Stimulated activated naive CD8-positive, alpha-beta T cell treated with anti-CD3 and anti-CD28 coated beads, Interleukin-15, Interleukin-2, amounts not matched to agents 100 ng/mL and 50 ng/mL, for 24 hours (primary cell): ENCODE measurements at regions not wholly inside any gene's neighbourhood (a gene's known extent, or its start where the extent isn't known, plus 50 kb on each side); places are given as distances from the start of the nearest gene placed in this dataset.

Source experiments
- H3K27ac Mint-ChIP-seq: one replicate; pipeline ENCODE4 v1.8.0; 2021; ENCODE audit warnings: mild to moderate bottlenecking, mixed read lengths
- H3K27me3 Mint-ChIP-seq: one replicate; pipeline ENCODE4 v1.8.0; 2021; ENCODE audit warnings: mixed read lengths
- H3K36me3 Mint-ChIP-seq: one replicate; pipeline ENCODE4 v1.8.0; 2021; ENCODE audit warnings: low read depth, mixed read lengths
- H3K4me1 Mint-ChIP-seq: one replicate; pipeline ENCODE4 v1.8.0; 2021; ENCODE audit warnings: low read depth, mixed read lengths
- H3K4me3 Mint-ChIP-seq: one replicate; pipeline ENCODE4 v1.8.0; 2021; ENCODE audit warnings: mild to moderate bottlenecking, mixed read lengths
- H3K9me3 Mint-ChIP-seq: one replicate; pipeline ENCODE4 v1.8.0; 2021; ENCODE audit warnings: mixed read lengths

DNA sequence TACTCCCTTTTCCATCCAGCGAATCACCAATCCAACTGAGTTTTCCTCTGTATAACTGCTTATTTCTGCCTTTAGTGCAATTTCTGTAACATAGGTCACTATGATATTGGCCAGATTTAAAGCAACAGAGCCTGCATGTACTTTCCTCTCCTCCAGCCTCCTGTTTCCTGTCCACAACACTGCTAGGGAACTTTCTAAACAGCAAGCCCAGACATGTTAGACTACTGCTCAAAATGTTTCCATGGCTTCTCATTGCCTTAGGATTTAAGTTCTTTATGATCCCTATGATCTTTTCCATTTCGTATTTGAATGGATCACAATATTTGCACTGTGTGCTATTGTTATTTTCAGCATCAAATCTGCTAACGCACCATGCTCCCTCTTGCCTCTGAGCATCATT, 481.7 kb upstream of the SLC10A2 start:
- Mint-ChIP-seq H3K4me3 (no peak overlapping the region), H3K4me1 (no peaks in the 10 kb centered on the region), H3K27ac (no peak overlapping the region), H3K9me3 (peaks cover 30% of the 10 kb centered on the region), H3K36me3 (no peaks in the 10 kb centered on the region), H3K27me3 (no peaks in the 10 kb centered on the region)

DNA sequence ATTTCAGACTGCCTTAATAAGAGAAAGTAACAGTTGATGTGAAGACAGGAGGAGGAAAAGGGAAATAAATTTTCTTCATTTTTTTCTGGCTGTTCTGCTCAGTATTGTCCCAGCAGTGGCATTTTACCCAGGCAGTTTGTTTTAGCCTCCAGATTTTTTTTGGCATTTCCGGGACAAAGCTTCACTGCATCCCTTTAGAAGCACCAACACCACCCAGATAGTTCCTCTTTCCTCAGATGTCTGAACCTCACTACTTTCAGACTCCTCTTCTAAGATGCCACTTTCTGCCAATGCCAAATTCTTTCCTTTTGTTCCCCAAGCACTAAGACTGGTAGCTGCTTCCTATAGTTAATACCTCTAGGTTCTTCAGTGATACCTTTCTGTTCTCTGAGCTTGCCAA, 480.1 kb upstream of the SLC10A2 start:
- Mint-ChIP-seq H3K27me3 (no peaks in the 10 kb centered on the region), H3K36me3 (no peaks in the 10 kb centered on the region), H3K4me3 (no peak overlapping the region), H3K9me3 (peaks cover 38% of the 10 kb centered on the region), H3K27ac (no peak overlapping the region), H3K4me1 (no peaks in the 10 kb centered on the region)

GRCh38 chr13:103542648-103543047, 476.4 kb upstream of the SLC10A2 start:
- Mint-ChIP-seq H3K27me3 (no peaks in the 10 kb centered on the region), H3K9me3 (peaks cover 31% of the 10 kb centered on the region), H3K27ac (no peak overlapping the region), H3K4me1 (no peaks in the 10 kb centered on the region), H3K36me3 (no peaks in the 10 kb centered on the region), H3K4me3 (no peak overlapping the region)

GRCh38 chr13:103540382-103540765, 474.2 kb upstream of the SLC10A2 start:
- Mint-ChIP-seq H3K9me3 (peaks cover 28% of the 10 kb centered on the region), H3K4me1 (no peaks in the 10 kb centered on the region), H3K36me3 (no peaks in the 10 kb centered on the region), H3K27ac (no peak overlapping the region), H3K4me3 (no peak overlapping the region), H3K27me3 (no peaks in the 10 kb centered on the region)

- H3K4me3 Mint-ChIP-seq = no peak overlapping the region
- no peaks in the 10 kb centered on the region for H3K27me3 Mint-ChIP-seq
- peaks cover 23% of the 10 kb centered on the region for H3K9me3 Mint-ChIP-seq
- no peak overlapping the region for H3K27ac Mint-ChIP-seq
- H3K4me1 Mint-ChIP-seq = no peaks in the 10 kb centered on the region
- H3K36me3 Mint-ChIP-seq = no peaks in the 10 kb centered on the region
These were observed 473.6 kb upstream of the SLC10A2 start for GRCh38 chr13:103539721-103540381.

- peaks cover 18% of the 10 kb centered on the region for H3K9me3 Mint-ChIP-seq
- no peaks in the 10 kb centered on the region for H3K36me3 Mint-ChIP-seq
- H3K27me3 Mint-ChIP-seq = no peaks in the 10 kb centered on the region
- no peak overlapping the region for H3K27ac Mint-ChIP-seq
- H3K4me1 Mint-ChIP-seq = no peaks in the 10 kb centered on the region
- H3K4me3 Mint-ChIP-seq = no peak overlapping the region
These were observed 473.0 kb upstream of the SLC10A2 start for GRCh38 chr13:103539265-103539664.

DNA sequence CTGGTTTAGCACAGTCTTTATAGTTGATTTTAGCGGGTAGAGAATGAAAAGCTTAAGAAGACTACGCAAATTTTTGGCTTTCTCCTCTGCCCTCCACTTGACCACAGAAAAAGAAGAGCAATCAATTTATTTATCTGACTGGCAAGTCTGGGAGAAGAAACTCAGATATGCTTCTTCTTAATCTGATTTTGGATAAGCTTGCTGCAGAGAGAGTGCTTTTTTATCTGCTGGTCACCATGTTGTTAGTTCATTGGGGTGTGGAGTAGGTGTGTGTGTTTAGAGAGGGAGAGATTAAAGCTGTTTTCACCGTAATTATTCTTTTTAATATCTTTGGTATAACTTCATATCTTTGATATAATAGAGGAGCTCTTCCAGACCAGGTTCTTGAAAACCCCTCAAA, 471.4 kb upstream of the SLC10A2 start:
- Mint-ChIP-seq H3K36me3 (no peaks in the 10 kb centered on the region), H3K27me3 (no peaks in the 10 kb centered on the region), H3K27ac (no peak overlapping the region), H3K4me3 (no peak overlapping the region), H3K4me1 (no peaks in the 10 kb centered on the region), H3K9me3 (peaks cover 5% of the 10 kb centered on the region)

DNA sequence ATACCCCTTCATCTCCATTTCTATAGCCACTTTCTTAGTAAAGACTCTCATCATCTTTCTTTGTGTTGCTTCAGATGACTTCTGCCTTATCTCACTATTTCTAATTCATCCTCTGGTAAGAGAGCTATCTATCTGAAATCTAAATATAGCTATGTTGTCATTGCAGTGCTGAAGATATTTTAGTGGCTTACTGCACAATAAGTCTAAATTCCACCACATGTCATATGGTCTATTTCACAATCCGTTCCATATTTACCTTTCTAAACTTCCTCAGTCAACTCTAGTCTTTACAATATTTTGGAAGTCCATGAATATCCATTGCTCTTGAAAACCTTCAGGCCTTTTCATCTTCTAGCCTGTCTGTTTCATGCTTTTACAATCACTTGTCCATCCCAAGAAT, 465.1 kb upstream of the SLC10A2 start:
- no peak overlapping the region for H3K4me3 Mint-ChIP-seq
- no peak overlapping the region for H3K27ac Mint-ChIP-seq
- H3K9me3 Mint-ChIP-seq = peaks cover 7% of the 10 kb centered on the region
- no peaks in the 10 kb centered on the region for H3K36me3 Mint-ChIP-seq
- H3K4me1 Mint-ChIP-seq = no peaks in the 10 kb centered on the region
- no peaks in the 10 kb centered on the region for H3K27me3 Mint-ChIP-seq

- Mint-ChIP-seq H3K4me1 (no peaks in the 10 kb centered on the region), H3K9me3 (peaks cover 7% of the 10 kb centered on the region), H3K27me3 (no peaks in the 10 kb centered on the region), H3K27ac (no peak overlapping the region), H3K36me3 (no peaks in the 10 kb centered on the region), H3K4me3 (no peak overlapping the region)
These were observed 462.2 kb upstream of the SLC10A2 start for GRCh38 chr13:103528437-103528836.

- Mint-ChIP-seq H3K4me1 (no peaks in the 10 kb centered on the region), H3K27me3 (no peaks in the 10 kb centered on the region), H3K36me3 (no peaks in the 10 kb centered on the region), H3K4me3 (no peak overlapping the region), H3K9me3 (peaks cover 7% of the 10 kb centered on the region), H3K27ac (no peak overlapping the region)
These were observed 459.3 kb upstream of the SLC10A2 start for GRCh38 chr13:103525530-103525929.

- Mint-ChIP-seq H3K9me3 (peaks cover 7% of the 10 kb centered on the region), H3K27ac (no peak overlapping the region), H3K4me1 (no peaks in the 10 kb centered on the region), H3K36me3 (no peaks in the 10 kb centered on the region), H3K27me3 (no peaks in the 10 kb centered on the region), H3K4me3 (no peak overlapping the region)
These were observed 457.6 kb upstream of the SLC10A2 start for GRCh38 chr13:103523858-103524257.

GRCh38 chr13:103521532-103521931, 455.3 kb upstream of the SLC10A2 start:
- Mint-ChIP-seq H3K36me3 (no peaks in the 10 kb centered on the region), H3K27me3 (no peaks in the 10 kb centered on the region), H3K4me3 (no peak overlapping the region), H3K4me1 (no peaks in the 10 kb centered on the region), H3K27ac (no peak overlapping the region), H3K9me3 (peaks cover 3% of the 10 kb centered on the region)

DNA sequence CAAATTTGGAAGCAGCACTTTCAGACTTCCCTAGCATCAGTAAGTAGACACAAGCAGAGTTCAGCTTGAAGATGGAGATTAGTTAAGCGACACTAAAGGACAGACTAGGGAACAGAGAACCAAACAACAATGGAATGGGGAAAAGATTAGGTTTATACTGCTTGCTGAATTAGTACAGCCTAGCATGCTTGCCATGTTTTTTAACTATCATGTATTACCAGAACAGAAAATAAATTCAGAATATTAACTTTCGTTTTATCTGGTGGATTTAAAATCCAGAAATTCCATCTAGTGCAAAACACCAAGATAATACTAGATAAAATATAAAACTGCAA, 451.5 kb upstream of the SLC10A2 start:
- H3K27ac Mint-ChIP-seq = no peak overlapping the region
- H3K4me1 Mint-ChIP-seq = no peaks in the 10 kb centered on the region
- no peaks in the 10 kb centered on the region for H3K36me3 Mint-ChIP-seq
- H3K27me3 Mint-ChIP-seq = no peaks in the 10 kb centered on the region
- H3K4me3 Mint-ChIP-seq = no peak overlapping the region
- H3K9me3 Mint-ChIP-seq = peaks cover 3% of the 10 kb centered on the region

- no peaks in the 10 kb centered on the region for H3K4me1 Mint-ChIP-seq
- H3K9me3 Mint-ChIP-seq = peaks cover 3% of the 10 kb centered on the region
- H3K27ac Mint-ChIP-seq = no peak overlapping the region
- no peaks in the 10 kb centered on the region for H3K36me3 Mint-ChIP-seq
- H3K27me3 Mint-ChIP-seq = no peaks in the 10 kb centered on the region
- H3K4me3 Mint-ChIP-seq = no peak overlapping the region
These were observed 451.0 kb upstream of the SLC10A2 start for GRCh38 chr13:103517066-103517767.

DNA sequence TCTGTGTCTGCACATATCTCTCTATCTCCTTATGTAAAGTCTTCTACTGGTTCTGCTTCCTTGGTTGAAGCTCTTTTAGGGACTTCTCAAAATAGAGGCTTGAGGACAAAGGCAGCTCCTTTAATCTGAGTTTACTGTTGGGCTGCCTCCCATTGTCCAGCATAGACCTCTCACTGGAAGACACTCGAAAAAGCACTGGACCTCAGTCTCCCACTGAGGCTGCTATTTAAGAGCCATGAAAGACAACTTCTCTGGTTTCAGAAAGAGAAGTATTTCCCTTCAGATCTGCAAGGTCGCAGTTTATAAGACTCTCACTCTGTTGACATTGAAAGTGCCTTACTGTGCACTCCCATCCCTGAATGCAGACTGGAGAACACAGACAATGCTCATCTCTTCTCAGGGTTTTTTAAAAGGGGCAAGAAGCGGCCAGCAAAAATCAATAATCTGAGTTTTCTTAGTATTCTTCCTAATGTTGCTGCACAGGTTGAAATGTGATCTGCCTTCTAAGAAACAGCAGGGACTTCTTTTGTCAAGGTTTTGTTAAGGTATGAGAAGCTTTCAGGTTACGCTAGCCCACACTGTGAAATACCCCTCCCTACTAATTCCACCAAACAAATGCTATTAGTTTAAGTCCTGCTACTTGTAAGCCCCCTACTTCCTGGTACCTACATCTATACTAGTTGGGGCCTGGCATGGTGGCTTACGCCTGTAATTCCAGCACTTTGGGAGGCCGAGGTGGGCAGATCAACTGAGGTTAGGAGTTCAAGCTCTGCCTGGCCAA, 450.0 kb upstream of the SLC10A2 start:
- H3K27ac Mint-ChIP-seq = no peak overlapping the region
- peaks cover 3% of the 10 kb centered on the region for H3K9me3 Mint-ChIP-seq
- H3K4me3 Mint-ChIP-seq = no peak overlapping the region
- no peaks in the 10 kb centered on the region for H3K27me3 Mint-ChIP-seq
- no peaks in the 10 kb centered on the region for H3K36me3 Mint-ChIP-seq
- H3K4me1 Mint-ChIP-seq = no peaks in the 10 kb centered on the region
